Testis (tissue), 2 donors: ENCODE measurements at regions not wholly inside any gene's neighbourhood (a gene's known extent, or its start where the extent isn't known, plus 50 kb on each side); places are given as distances from the start of the nearest gene placed in this dataset.
A peak's percentile ranks its signal among the peaks of the same experiment; 100 is the strongest.

Experiments used
- DNase-seq: peaks from one replicate; pipeline ENCODE4 v3.0.0-alpha.2; 2019
- H3K27ac ChIP-seq, 2 donors: fragments of 200-600 bp; sonication (generic); one replicate each; pipeline ENCODE4 v1.5.1; 2019
- H3K27me3 ChIP-seq: fragments of 200-600 bp; sonication (generic); one replicate; pipeline ENCODE4 v1.5.1; 2019
- H3K36me3 ChIP-seq: fragments of 200-600 bp; sonication (generic); one replicate; pipeline ENCODE4 v1.5.1; 2017; ENCODE audit warnings: low read depth; ENCODE audit errors: missing control alignments
- H3K4me1 ChIP-seq: fragments of 200-600 bp; sonication (generic); one replicate; pipeline ENCODE4 v1.5.1; 2019
- H3K4me3 ChIP-seq, 2 donors: fragments of 200-600 bp; sonication (generic); one replicate each; pipeline ENCODE4 v1.5.1; 2017 to 2019
- H3K9me3 ChIP-seq: fragments of 200-600 bp; sonication (generic); one replicate; pipeline ENCODE4 v1.5.1; 2017
- POLR2A ChIP-seq: fragments of 450-650 bp; IDR thresholded peaks from one replicate; pipeline ENCODE4 v1.6.1; 2017; ENCODE audit warnings: antibody characterized with exemption, mild to moderate bottlenecking, moderate library complexity
- WGBS, 2 donors: methylation state at CpG; one replicate each; pipeline ENCODE4 v1.1.5; 2018; 5-methylcytosine and 5-hydroxymethylcytosine counted together
- intact Hi-C: fragments of 100-400 bp; cut with DNase I; formaldehyde crosslinking; loops from one replicate; pipeline ENCODE4 v1.15.1; 2023; ENCODE audit warnings: low total_unique reads
- TF ChIP-seq, protein P1 (sequence below), 3 experiments: fragments of 450-650 bp in 2 of 3; fragments of 200-600 bp in 1 of 3; sonication (generic) in 1 of 3; IDR thresholded peaks; one replicate each; pipeline ENCODE4 v1.5.1; 2016 to 2019; ENCODE audit warnings: antibody characterized with exemption in 3 of 3, mild to moderate bottlenecking in 2 of 3, moderate library complexity in 1 of 3

DNA sequence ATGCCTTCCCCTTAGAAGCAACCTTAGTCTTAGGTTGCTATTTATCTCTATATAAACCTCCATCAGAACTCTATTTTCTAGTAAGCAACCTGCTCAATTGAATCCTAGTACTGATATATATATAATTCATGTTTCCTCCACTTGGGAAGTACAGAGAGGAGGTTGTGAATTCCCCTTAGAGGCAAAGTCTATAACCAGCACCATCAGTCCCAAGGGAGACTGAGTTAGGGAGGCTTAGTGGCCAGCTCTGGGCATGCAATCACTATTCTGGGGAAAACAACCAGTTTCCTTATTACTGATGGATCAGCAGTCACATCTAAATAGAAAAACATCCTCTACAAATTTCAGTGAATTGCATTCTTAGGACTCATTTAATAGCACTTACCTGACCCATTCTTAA, 489.1 kb downstream of the RMST start:
- H3K27ac ChIP-seq: no peak overlapping the region
- H3K36me3 ChIP-seq: no peaks in the 10 kb centered on the region
- H3K9me3 ChIP-seq: no peaks in the 10 kb centered on the region
- intact Hi-C loops: no loop called here
- H3K27me3 ChIP-seq: no peaks in the 10 kb centered on the region
- no peak for TF ChIP-seq POLR2A
- TF ChIP-seq, protein P1, sequence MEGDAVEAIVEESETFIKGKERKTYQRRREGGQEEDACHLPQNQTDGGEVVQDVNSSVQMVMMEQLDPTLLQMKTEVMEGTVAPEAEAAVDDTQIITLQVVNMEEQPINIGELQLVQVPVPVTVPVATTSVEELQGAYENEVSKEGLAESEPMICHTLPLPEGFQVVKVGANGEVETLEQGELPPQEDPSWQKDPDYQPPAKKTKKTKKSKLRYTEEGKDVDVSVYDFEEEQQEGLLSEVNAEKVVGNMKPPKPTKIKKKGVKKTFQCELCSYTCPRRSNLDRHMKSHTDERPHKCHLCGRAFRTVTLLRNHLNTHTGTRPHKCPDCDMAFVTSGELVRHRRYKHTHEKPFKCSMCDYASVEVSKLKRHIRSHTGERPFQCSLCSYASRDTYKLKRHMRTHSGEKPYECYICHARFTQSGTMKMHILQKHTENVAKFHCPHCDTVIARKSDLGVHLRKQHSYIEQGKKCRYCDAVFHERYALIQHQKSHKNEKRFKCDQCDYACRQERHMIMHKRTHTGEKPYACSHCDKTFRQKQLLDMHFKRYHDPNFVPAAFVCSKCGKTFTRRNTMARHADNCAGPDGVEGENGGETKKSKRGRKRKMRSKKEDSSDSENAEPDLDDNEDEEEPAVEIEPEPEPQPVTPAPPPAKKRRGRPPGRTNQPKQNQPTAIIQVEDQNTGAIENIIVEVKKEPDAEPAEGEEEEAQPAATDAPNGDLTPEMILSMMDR (IDR thresholded peaks at IDR 0.05): no peak
- H3K4me3 ChIP-seq: no peak overlapping the region
- H3K4me1 ChIP-seq: no peaks in the 10 kb centered on the region
- no peak for DNase-seq

GRCh38 chr12:97957109-97957508, 494.5 kb downstream of the RMST start:
- no peaks in the 10 kb centered on the region for H3K4me1 ChIP-seq
- no peak overlapping the region for H3K27ac ChIP-seq
- TF ChIP-seq, protein P1 (IDR thresholded peaks at IDR 0.05): no peak
- no peak for TF ChIP-seq POLR2A
- DNase-seq: no peak
- intact Hi-C loops: no loop called here
- no peaks in the 10 kb centered on the region for H3K36me3 ChIP-seq
- H3K27me3 ChIP-seq: no peaks in the 10 kb centered on the region
- 87 to 100% methylated on average over 1 of the region's 1 CpG for WGBS, 2 donors
- no peaks in the 10 kb centered on the region for H3K9me3 ChIP-seq
- H3K4me3 ChIP-seq: no peak overlapping the region

DNA sequence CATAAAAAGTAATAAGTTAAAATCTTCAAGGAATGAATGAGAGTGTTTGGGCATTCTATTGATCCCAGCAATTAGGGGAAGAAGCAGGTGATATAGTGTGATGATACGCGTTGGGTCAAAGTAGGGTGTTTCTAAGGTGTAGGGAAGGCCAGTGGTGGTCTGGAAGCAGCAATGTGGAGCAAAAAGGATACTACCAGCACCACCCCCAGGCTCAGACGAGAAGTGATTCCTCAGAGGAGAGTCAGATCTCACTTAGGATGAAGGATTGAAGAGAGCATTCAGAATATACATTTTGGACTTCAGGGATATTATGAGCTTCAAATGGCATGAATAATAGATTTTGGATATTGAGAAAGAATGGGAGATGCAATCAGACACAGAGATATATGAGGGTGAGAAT, 497.6 kb downstream of the RMST start:
- TF ChIP-seq, protein P1 (IDR thresholded peaks at IDR 0.05): no peak
- no peak for TF ChIP-seq POLR2A
- Histone ChIP-seq H3K4me3 (no peak overlapping the region), H3K4me1 (no peaks in the 10 kb centered on the region), H3K27me3 (no peaks in the 10 kb centered on the region), H3K36me3 (no peaks in the 10 kb centered on the region), H3K27ac (no peak overlapping the region), H3K9me3 (no peaks in the 10 kb centered on the region)
- DNase-seq: no peak
- WGBS, 2 donors: 57 to 70% methylated on average over 3 of the region's 3 CpGs
- intact Hi-C loops: no loop called here

DNA sequence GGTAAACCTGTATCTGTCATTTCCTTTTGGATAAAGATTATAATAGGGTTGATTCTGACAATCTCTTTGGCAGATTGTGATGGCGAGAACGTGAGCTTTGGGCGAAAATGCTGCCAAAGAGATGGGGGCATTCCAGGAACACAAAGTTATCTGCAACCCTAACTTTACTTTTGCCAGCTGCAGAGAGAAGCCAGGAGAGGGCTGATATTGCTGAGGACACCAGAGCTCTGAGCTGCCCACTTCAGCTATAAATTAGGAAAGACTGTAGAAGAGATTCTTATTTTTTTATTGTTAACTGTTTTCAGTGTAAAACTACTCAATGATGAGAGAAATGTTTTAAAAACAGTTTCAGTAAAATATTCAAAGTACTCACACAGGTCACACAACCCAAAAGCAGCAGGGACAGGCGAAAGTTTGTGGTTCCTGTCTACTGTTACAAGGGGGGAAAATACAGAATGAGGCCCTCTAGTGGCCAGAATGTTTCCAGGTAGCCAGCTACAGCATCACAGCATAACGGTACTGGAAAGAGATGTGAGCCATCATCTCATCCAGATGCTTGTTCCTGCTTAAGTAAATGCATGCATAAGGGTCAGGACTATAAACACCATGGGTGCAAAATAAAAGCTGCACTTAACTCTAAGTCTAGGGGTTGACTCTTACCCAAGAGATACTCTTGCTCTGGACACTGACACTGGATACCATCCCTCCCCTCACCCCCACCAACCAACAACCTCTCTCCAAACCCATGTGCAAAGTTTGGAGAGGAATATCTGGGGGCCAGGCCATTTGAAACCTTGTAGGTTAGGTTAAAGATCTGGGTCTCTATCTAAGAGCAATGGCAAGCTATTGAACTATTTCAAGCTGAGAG, 498.4 kb downstream of the RMST start:
- H3K4me1 ChIP-seq: no peaks in the 10 kb centered on the region
- H3K4me3 ChIP-seq: no peak overlapping the region
- TF ChIP-seq POLR2A: no peak
- TF ChIP-seq, protein P1 (IDR thresholded peaks at IDR 0.05): peak in 2 of 3 experiments; percentile 48 to 55
- no peaks in the 10 kb centered on the region for H3K27me3 ChIP-seq
- WGBS, 2 donors: 64 to 68% methylated on average over 5 of the region's 5 CpGs
- no peaks in the 10 kb centered on the region for H3K9me3 ChIP-seq
- H3K27ac ChIP-seq: no peak overlapping the region
- peak; percentile 71 for DNase-seq
- no peaks in the 10 kb centered on the region for H3K36me3 ChIP-seq
- intact Hi-C loops: no loop called here

- WGBS, 2 donors: 65 to 76% methylated on average over 2 of the region's 2 CpGs
- intact Hi-C loops: no loop called here
- DNase-seq: no peak
- Histone ChIP-seq H3K36me3 (no peaks in the 10 kb centered on the region), H3K27ac (no peak overlapping the region), H3K4me3 (no peak overlapping the region), H3K27me3 (no peaks in the 10 kb centered on the region), H3K9me3 (no peaks in the 10 kb centered on the region), H3K4me1 (no peaks in the 10 kb centered on the region)
- TF ChIP-seq POLR2A: no peak
- TF ChIP-seq, protein P1 (IDR thresholded peaks at IDR 0.05): no peak
Observed at GRCh38 chr12:97967831-97968230, 505.2 kb downstream of the RMST start.
